ENCODE measurements at regions not wholly inside any gene's neighbourhood (a gene's known extent, or its start where the extent isn't known, plus 50 kb on each side); places are given as distances from the start of the nearest gene placed in this dataset.

DNA sequence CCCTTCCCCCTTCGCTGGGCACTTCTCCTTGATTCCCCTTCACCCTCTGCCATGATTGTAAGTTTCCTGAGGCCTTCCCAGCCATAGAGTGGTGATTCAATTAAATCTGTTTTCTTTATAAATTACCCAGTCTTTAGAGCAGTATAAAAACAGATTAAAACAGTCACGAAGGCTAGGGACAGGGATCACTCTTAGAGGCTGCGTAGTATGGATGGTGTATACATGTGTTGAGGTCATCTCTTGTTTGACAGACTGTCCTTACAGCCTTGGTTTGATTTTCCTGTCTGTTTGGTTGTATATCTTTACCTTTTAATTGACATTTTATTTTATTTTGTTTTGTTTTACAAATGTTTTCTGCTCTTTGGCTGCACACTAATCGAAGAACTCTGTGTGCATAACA lies 1155.7 kb upstream of the CDH18 start:
- 97% methylated on average over 3 of the region's 4 CpGs for WGBS (ENCODE audit: insufficient coverage)
- intact Hi-C loops (cut with micrococcal nuclease): no loop called here

DNA sequence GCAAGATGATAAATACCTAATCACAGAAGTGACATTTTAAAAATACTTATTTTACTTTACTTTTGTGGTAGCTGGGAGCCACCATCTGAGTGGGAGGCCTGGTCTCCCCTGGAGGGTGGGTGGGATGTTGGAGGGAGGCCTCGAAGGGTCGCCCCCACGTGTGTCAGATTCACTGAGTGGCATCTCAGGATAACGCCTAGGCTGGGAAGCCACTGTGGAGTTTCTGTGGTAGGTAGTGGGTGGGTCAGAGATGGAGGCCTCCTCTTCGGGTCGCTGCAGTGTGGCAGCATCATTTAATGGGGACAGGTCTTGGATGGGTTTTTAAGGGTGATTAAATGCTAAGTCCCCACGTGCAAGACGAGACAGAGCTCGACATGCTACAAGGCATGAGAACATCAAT lies 1154.8 kb upstream of the CDH18 start:
- Mint-ChIP-seq H3K9me3 (peaks cover 5% of the 10 kb centered on the region in 2 donors), H3K4me1 (no peaks in the 10 kb centered on the region), H3K4me3 (no peak overlapping the region), H3K36me3 (no peaks in the 10 kb centered on the region), H3K27ac (no peak overlapping the region), H3K27me3 (ENCODE audit: low read depth in 2 of 2) (no peaks in the 10 kb centered on the region)
- Histone ChIP-seq H3K9me3 (ENCODE audit: control insufficient read depth, insufficient read depth, low read length) (no peaks in the 10 kb centered on the region), H3K27ac (ENCODE audit: low read length) (no peak overlapping the region), H3K4me3 (ENCODE audit: low read length) (no peak overlapping the region), H3K27me3 (ENCODE audit: control insufficient read depth, insufficient read depth, low read length) (no peaks in the 10 kb centered on the region), H3K36me3 (ENCODE audit: control insufficient read depth, insufficient read depth, low read length) (no peaks in the 10 kb centered on the region), H3K4me1 (ENCODE audit: control insufficient read depth, insufficient read depth, low read length) (no peaks in the 10 kb centered on the region)
- ATAC-seq (no peak), DNase-seq (no peak)
- TF ChIP-seq, protein P1, sequence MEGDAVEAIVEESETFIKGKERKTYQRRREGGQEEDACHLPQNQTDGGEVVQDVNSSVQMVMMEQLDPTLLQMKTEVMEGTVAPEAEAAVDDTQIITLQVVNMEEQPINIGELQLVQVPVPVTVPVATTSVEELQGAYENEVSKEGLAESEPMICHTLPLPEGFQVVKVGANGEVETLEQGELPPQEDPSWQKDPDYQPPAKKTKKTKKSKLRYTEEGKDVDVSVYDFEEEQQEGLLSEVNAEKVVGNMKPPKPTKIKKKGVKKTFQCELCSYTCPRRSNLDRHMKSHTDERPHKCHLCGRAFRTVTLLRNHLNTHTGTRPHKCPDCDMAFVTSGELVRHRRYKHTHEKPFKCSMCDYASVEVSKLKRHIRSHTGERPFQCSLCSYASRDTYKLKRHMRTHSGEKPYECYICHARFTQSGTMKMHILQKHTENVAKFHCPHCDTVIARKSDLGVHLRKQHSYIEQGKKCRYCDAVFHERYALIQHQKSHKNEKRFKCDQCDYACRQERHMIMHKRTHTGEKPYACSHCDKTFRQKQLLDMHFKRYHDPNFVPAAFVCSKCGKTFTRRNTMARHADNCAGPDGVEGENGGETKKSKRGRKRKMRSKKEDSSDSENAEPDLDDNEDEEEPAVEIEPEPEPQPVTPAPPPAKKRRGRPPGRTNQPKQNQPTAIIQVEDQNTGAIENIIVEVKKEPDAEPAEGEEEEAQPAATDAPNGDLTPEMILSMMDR (IDR thresholded peaks at IDR 0.05): no peak
- WGBS (ENCODE audit: insufficient coverage): 88% methylated on average over 9 of the region's 9 CpGs
- intact Hi-C loops (cut with micrococcal nuclease): no loop called here

More for the DNA sequence above, 1155.7 kb upstream of the CDH18 start:
- H3K27me3 Mint-ChIP-seq (ENCODE audit: low read depth in 2 of 2): no peaks in the 10 kb centered on the region
- H3K36me3 Mint-ChIP-seq: peaks cover 6% of the 10 kb centered on the region
- Histone ChIP-seq H3K4me1 (ENCODE audit: control insufficient read depth, insufficient read depth, low read length) (no peaks in the 10 kb centered on the region), H3K36me3 (ENCODE audit: control insufficient read depth, insufficient read depth, low read length) (no peaks in the 10 kb centered on the region), H3K9me3 (ENCODE audit: control insufficient read depth, insufficient read depth, low read length) (no peaks in the 10 kb centered on the region), H3K4me3 (ENCODE audit: low read length) (no peak overlapping the region), H3K27me3 (ENCODE audit: control insufficient read depth, insufficient read depth, low read length) (no peaks in the 10 kb centered on the region), H3K27ac (ENCODE audit: low read length) (no peak overlapping the region)
- H3K27ac Mint-ChIP-seq: no peak overlapping the region
- peaks cover 10 to 12% of the 10 kb centered on the region in 2 donors for H3K9me3 Mint-ChIP-seq
- TF ChIP-seq, protein P1 (IDR thresholded peaks at IDR 0.05): no peak
- H3K4me3 Mint-ChIP-seq: no peak overlapping the region
- H3K4me1 Mint-ChIP-seq: no peaks in the 10 kb centered on the region
- DNase-seq (no peak), ATAC-seq (no peak)

DNA sequence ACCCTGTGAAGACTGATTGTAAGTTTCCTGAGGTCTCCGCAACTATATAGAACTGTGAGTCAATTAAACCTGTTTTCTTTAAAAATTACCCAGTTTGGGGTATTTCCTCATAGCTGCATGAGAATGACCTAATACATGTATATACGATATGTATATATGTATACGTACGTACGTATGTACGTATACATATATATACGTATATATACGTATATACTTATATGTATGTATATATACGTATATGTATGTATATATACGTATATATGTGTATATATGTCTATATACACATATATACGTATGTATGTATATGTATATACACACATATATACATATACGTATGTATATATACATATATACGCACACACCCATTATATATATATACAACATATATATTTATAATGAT lies 1153.0 kb upstream of the CDH18 start:
- peaks cover 2% of the 10 kb centered on the region in 2 donors for H3K9me3 Mint-ChIP-seq
- H3K36me3 Mint-ChIP-seq: no peaks in the 10 kb centered on the region
- no peaks in the 10 kb centered on the region for H3K4me1 Mint-ChIP-seq
- ATAC-seq (no peak), DNase-seq (no peak)
- Histone ChIP-seq H3K9me3 (ENCODE audit: control insufficient read depth, insufficient read depth, low read length) (no peaks in the 10 kb centered on the region), H3K4me3 (ENCODE audit: low read length) (no peak overlapping the region), H3K27ac (ENCODE audit: low read length) (no peak overlapping the region), H3K4me1 (ENCODE audit: control insufficient read depth, insufficient read depth, low read length) (no peaks in the 10 kb centered on the region), H3K36me3 (ENCODE audit: control insufficient read depth, insufficient read depth, low read length) (no peaks in the 10 kb centered on the region), H3K27me3 (ENCODE audit: control insufficient read depth, insufficient read depth, low read length) (no peaks in the 10 kb centered on the region)
- WGBS (ENCODE audit: insufficient coverage): 100% methylated on average over 1 of the region's 13 CpGs
- intact Hi-C loops (cut with micrococcal nuclease): no loop called here
- H3K27me3 Mint-ChIP-seq (ENCODE audit: low read depth in 2 of 2): no peaks in the 10 kb centered on the region
- TF ChIP-seq, protein P1 (IDR thresholded peaks at IDR 0.05): no peak
- H3K4me3 Mint-ChIP-seq: no peak overlapping the region
- no peak overlapping the region for H3K27ac Mint-ChIP-seq

DNA sequence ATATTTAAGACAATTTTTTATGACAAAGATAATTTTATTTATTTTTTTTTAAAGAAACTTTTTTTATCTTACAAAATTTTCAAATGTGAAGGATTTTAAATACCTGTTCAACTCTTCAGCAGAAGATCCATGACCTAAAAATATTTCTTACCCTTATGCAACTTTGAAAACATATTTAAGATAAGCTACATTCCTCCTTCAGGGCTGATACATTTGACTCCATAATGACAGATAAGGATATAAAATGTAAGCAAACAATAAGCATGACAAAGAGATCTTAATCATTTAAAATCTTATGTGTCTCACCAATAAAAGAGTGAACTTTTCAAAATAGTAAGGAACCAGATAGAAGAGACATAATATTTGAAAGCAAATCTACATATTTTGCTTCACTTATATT lies 1138.2 kb upstream of the CDH18 start:
- peaks cover 16% of the 10 kb centered on the region for H3K36me3 Mint-ChIP-seq
- Histone ChIP-seq H3K4me3 (ENCODE audit: low read length) (no peak overlapping the region), H3K9me3 (ENCODE audit: control insufficient read depth, insufficient read depth, low read length) (peaks cover 8% of the 10 kb centered on the region), H3K27ac (ENCODE audit: low read length) (no peak overlapping the region), H3K36me3 (ENCODE audit: control insufficient read depth, insufficient read depth, low read length) (no peaks in the 10 kb centered on the region), H3K27me3 (ENCODE audit: control insufficient read depth, insufficient read depth, low read length) (no peaks in the 10 kb centered on the region), H3K4me1 (ENCODE audit: control insufficient read depth, insufficient read depth, low read length) (no peaks in the 10 kb centered on the region)
- DNase-seq (no peak), ATAC-seq (no peak)
- no peaks in the 10 kb centered on the region for H3K27me3 Mint-ChIP-seq (ENCODE audit: low read depth in 2 of 2)
- no peak overlapping the region for H3K27ac Mint-ChIP-seq
- H3K4me1 Mint-ChIP-seq: no peaks in the 10 kb centered on the region
- no peak overlapping the region for H3K4me3 Mint-ChIP-seq
- intact Hi-C loops (cut with micrococcal nuclease): no loop called here
- TF ChIP-seq, protein P1 (IDR thresholded peaks at IDR 0.05): no peak
- H3K9me3 Mint-ChIP-seq: peaks cover 8 to 11% of the 10 kb centered on the region in 2 donors

All from natural killer cell (primary cell).